NCI-H1694 (cell line): ENCODE measurements at regions not wholly inside any gene's neighbourhood (a gene's known extent, or its start where the extent isn't known, plus 50 kb on each side); places are given as distances from the start of the nearest gene placed in this dataset.
"Not testable (repeated sequence)": the region's sequence is repeated elsewhere in the genome, so short reads cannot be mapped to it uniquely, and the experiment has no call there.

ENCODE experiments used
- DNase-seq: peaks from one replicate; lab custom pipeline; 2025; lab: John Stamatoyannopoulos, UW

- DNase-seq: no peak
These were observed 1025.8 kb upstream of the LCORL start for GRCh38 chr4:19047279-19047880.

GRCh38 chr4:19039816-19040215 lies 1018.3 kb upstream of the LCORL start:
- DNase-seq: no peak

GRCh38 chr4:19038231-19038630 lies 1016.7 kb upstream of the LCORL start:
- no peak for DNase-seq

- DNase-seq: no peak
These were observed 1012.5 kb upstream of the LCORL start for GRCh38 chr4:19033816-19034733.

GRCh38 chr4:19030536-19030935 lies 1009.0 kb upstream of the LCORL start:
- DNase-seq: no peak

- no peak for DNase-seq
These were observed 1008.5 kb upstream of the LCORL start for GRCh38 chr4:19030048-19030447.

- no peak for DNase-seq
These were observed 1004.7 kb upstream of the LCORL start for GRCh38 chr4:19026281-19026680.

- DNase-seq: no peak
These were observed 1003.5 kb upstream of the LCORL start for GRCh38 chr4:19025031-19025430.

GRCh38 chr4:19024047-19024446 lies 1002.5 kb upstream of the LCORL start:
- DNase-seq: no peak

GRCh38 chr4:19021617-19022016 lies 1000.1 kb upstream of the LCORL start:
- no peak for DNase-seq

- not testable (repeated sequence) for DNase-seq
These were observed 995.0 kb upstream of the LCORL start for GRCh38 chr4:19016550-19016949.

GRCh38 chr4:19014594-19014993 lies 993.0 kb upstream of the LCORL start:
- DNase-seq: no peak

- DNase-seq: no peak
These were observed 989.2 kb upstream of the LCORL start for GRCh38 chr4:19010761-19011160.

GRCh38 chr4:19009881-19010280 lies 988.3 kb upstream of the LCORL start:
- no peak for DNase-seq

GRCh38 chr4:19005211-19005610 lies 983.7 kb upstream of the LCORL start:
- no peak for DNase-seq

GRCh38 chr4:19002170-19002569 lies 980.6 kb upstream of the LCORL start:
- DNase-seq: no peak

- DNase-seq: no peak
These were observed 978.0 kb upstream of the LCORL start for GRCh38 chr4:18999595-18999994.

- no peak for DNase-seq
These were observed 959.7 kb upstream of the LCORL start for GRCh38 chr4:18981234-18981615.

- no peak for DNase-seq
These were observed 959.1 kb upstream of the LCORL start for GRCh38 chr4:18980516-18981233.

- DNase-seq: no peak
These were observed 955.3 kb upstream of the LCORL start for GRCh38 chr4:18976884-18977283.

- no peak for DNase-seq
These were observed 954.6 kb upstream of the LCORL start for GRCh38 chr4:18975916-18976808.

- no peak for DNase-seq
These were observed 951.7 kb upstream of the LCORL start for GRCh38 chr4:18973296-18973695.
